H1 (cell line): ENCODE measurements at regions not wholly inside any gene's neighbourhood (a gene's known extent, or its start where the extent isn't known, plus 50 kb on each side); places are given as distances from the start of the nearest gene placed in this dataset.

Source experiments
- CTCF ChIA-PET: fragments of 300-600 bp; sonication (Branson Sonifier 250); formaldehyde crosslinking; loops from one replicate; lab custom pipeline; 2021; ENCODE audit not compliant: partially characterized antibody; lab: Charles Lee
- POLR2A ChIA-PET: fragments of 300-600 bp; sonication (Branson Sonifier 250); formaldehyde crosslinking; loops from one replicate; lab custom pipeline; 2021; ENCODE audit warnings: inconsistent platforms; ENCODE audit not compliant: partially characterized antibody; lab: Charles Lee
- DNase-seq, 2 experiments: peaks; one replicate each; pipeline versions ENCODE4 v3.0.0 to v3.0.0-alpha.2; 2010 to 2022; ENCODE audit warnings: low spot score in 2 of 2, low read depth in 1 of 2, mixed read lengths in 1 of 2
- FAIRE-seq: peaks from 2 replicates; lab custom pipeline; 2011; peaks lifted over from hg19 to GRCh38; lab: Jason Lieb, UNC
- H2AFZ ChIP-seq: 2 replicates; pipeline ENCODE4 v1.8.1; 2012; ENCODE audit warnings: low read length, inconsistent platforms
- H2AK5ac ChIP-seq: 2 replicates; pipeline ENCODE4 v1.6.1; 2013; ENCODE audit warnings: low read depth, low read length
- H2BK120ac ChIP-seq: replicated peaks from 2 replicates; pipeline ENCODE3; 2013; ENCODE audit warnings: low read depth, low read length, inconsistent platforms
- H2BK12ac ChIP-seq: 2 replicates; pipeline ENCODE4 v1.6.1; 2013; ENCODE audit warnings: low read depth, low read length
- H2BK15ac ChIP-seq: 2 replicates; pipeline ENCODE4 v1.6.1; 2013; ENCODE audit warnings: low read length
- H2BK20ac ChIP-seq: 2 replicates; pipeline ENCODE4 v1.6.1; 2013; ENCODE audit warnings: low read length
- H2BK5ac ChIP-seq: 2 replicates; pipeline ENCODE4 v1.6.1; 2013; ENCODE audit warnings: low read depth, low read length
- H3K14ac ChIP-seq: 2 replicates; pipeline ENCODE4 v1.6.1; 2013; ENCODE audit warnings: inconsistent platforms; ENCODE audit not compliant: insufficient read length
- H3K18ac ChIP-seq: 2 replicates; pipeline ENCODE4 v1.6.1; 2013; ENCODE audit warnings: low read length; ENCODE audit errors: extremely low read depth
- H3K23ac ChIP-seq: 2 replicates; pipeline ENCODE4 v1.6.1; 2013; ENCODE audit warnings: inconsistent platforms; ENCODE audit not compliant: insufficient read length
- H3K23me2 ChIP-seq: 2 replicates; pipeline ENCODE4 v1.6.1; 2013; ENCODE audit warnings: low read depth, low read length
- H3K27ac ChIP-seq: 2 replicates; pipeline ENCODE4 v1.6.1; 2011; ENCODE audit warnings: low read depth, low read length, inconsistent platforms
- H3K27me3 ChIP-seq, 4 experiments: replicated peaks in 1 of 4; 1 replicate in 1 of 4; 2 replicates in 3 of 4; pipeline versions ENCODE4 v1.6.1 to v1.8.1; 2011 to 2013; ENCODE audit warnings: low read length in 3 of 4, mild to moderate bottlenecking in 3 of 4, inconsistent platforms in 2 of 4, mixed read lengths in 2 of 4, moderate library complexity in 1 of 4; ENCODE audit not compliant: control insufficient read depth in 3 of 4, insufficient read depth in 3 of 4; ENCODE audit errors: extremely low read depth in 1 of 4
- H3K36me3 ChIP-seq, 4 experiments: 2 replicates each; pipeline versions ENCODE4 v1.6.1 to v1.8.1; 2011 to 2013; ENCODE audit warnings: mild to moderate bottlenecking in 4 of 4, low read length in 3 of 4, moderate library complexity in 2 of 4, control low read depth in 1 of 4, inconsistent platforms in 1 of 4; ENCODE audit not compliant: insufficient read depth in 4 of 4, control insufficient read depth in 2 of 4
- H3K4ac ChIP-seq: replicated peaks from 2 replicates; pipeline ENCODE3; 2013; ENCODE audit warnings: low read length, low read depth, mixed read lengths, inconsistent platforms; ENCODE audit not compliant: insufficient read length
- H3K4me1 ChIP-seq, 4 experiments: replicated peaks in 1 of 4; 1 replicate in 1 of 4; 2 replicates in 3 of 4; pipeline versions ENCODE4 v1.6.1 to v1.8.1; 2011 to 2013; ENCODE audit warnings: low read length in 3 of 4, inconsistent platforms in 2 of 4, mixed read lengths in 1 of 4; ENCODE audit not compliant: insufficient read depth in 4 of 4, control insufficient read depth in 3 of 4
- H3K4me2 ChIP-seq, 2 experiments: 2 replicates each; pipeline versions ENCODE4 v1.6.1 to v1.8.1; 2011 to 2013; ENCODE audit warnings: low read depth in 2 of 2, low read length in 2 of 2, control low read depth in 1 of 2, inconsistent platforms in 1 of 2, mild to moderate bottlenecking in 1 of 2; ENCODE audit not compliant: insufficient read depth in 1 of 2
- H3K4me3 ChIP-seq, 4 experiments: fragments of 200-600, 300-600 bp in 1 of 4; sonication (generic), shearing (Covaris generic), sonication (Bioruptor Twin) in 1 of 4; 2 replicates each; pipeline versions ENCODE4 v1.5.1 to v1.8.1; 2011 to 2016; ENCODE audit warnings: low read length in 4 of 4, low read depth in 3 of 4, control low read depth in 2 of 4, inconsistent platforms in 2 of 4, mild to moderate bottlenecking in 2 of 4, mixed read lengths in 1 of 4, moderate library complexity in 1 of 4; ENCODE audit not compliant: insufficient read depth in 2 of 4; ENCODE audit errors: extremely low read depth in 1 of 4
- H3K56ac ChIP-seq: replicated peaks from 2 replicates; pipeline ENCODE3; 2013; ENCODE audit warnings: low read depth, mild to moderate bottlenecking, mixed read lengths, low read length, inconsistent platforms; ENCODE audit not compliant: insufficient read length
- H3K79me1 ChIP-seq: 2 replicates; pipeline ENCODE4 v1.6.1; 2013; ENCODE audit warnings: low read depth, low read length, control low read depth
- H3K79me2 ChIP-seq, 2 experiments: 2 replicates each; pipeline versions ENCODE4 v1.6.1 to v1.8.1; 2012 to 2013; ENCODE audit warnings: low read length in 2 of 2, mild to moderate bottlenecking in 2 of 2, inconsistent platforms in 1 of 2; ENCODE audit not compliant: insufficient read depth in 2 of 2, control insufficient read depth in 1 of 2
- H3K9ac ChIP-seq, 4 experiments: replicated peaks in 1 of 4; 1 replicate in 1 of 4; 2 replicates in 3 of 4; pipeline versions ENCODE4 v1.6.1 to v1.8.1; 2011 to 2013; ENCODE audit warnings: low read depth in 3 of 4, low read length in 3 of 4, control low read depth in 2 of 4, mild to moderate bottlenecking in 2 of 4, moderate library complexity in 2 of 4, inconsistent platforms in 1 of 4; ENCODE audit errors: extremely low read depth in 1 of 4
- H3K9me3 ChIP-seq, 2 experiments: 2 replicates each; pipeline versions ENCODE4 v1.6.1 to v1.8.1; 2012 to 2013; ENCODE audit warnings: mild to moderate bottlenecking in 2 of 2, moderate library complexity in 2 of 2, control low read depth in 1 of 2, inconsistent platforms in 1 of 2, low read depth in 1 of 2, low read length in 1 of 2, mixed read lengths in 1 of 2; ENCODE audit not compliant: insufficient read depth in 2 of 2
- H4K20me1 ChIP-seq, 2 experiments: replicated peaks in 1 of 2; 2 replicates each; pipeline versions ENCODE3 to v1.8.1; 2011 to 2013; ENCODE audit warnings: inconsistent platforms in 2 of 2, low read length in 2 of 2, mild to moderate bottlenecking in 1 of 2; ENCODE audit not compliant: insufficient read depth in 2 of 2, control insufficient read depth in 1 of 2
- H4K5ac ChIP-seq: 2 replicates; pipeline ENCODE4 v1.6.1; 2013; ENCODE audit warnings: low read length, low read depth, mixed read lengths, inconsistent platforms; ENCODE audit not compliant: insufficient read length
- H4K8ac ChIP-seq: 2 replicates; pipeline ENCODE4 v1.8.0; 2013; ENCODE audit warnings: mild to moderate bottlenecking, moderate library complexity, low read length, inconsistent platforms; ENCODE audit not compliant: insufficient read depth; ENCODE audit errors: extremely low read depth
- H4K91ac ChIP-seq: replicated peaks from 2 replicates; pipeline ENCODE3; 2013; ENCODE audit warnings: low read length, mixed read lengths, inconsistent platforms; ENCODE audit not compliant: insufficient read length
- KDM5A ChIP-seq: fragments of 200-600 bp; IDR thresholded peaks from 2 replicates; pipeline ENCODE4 v1.7.1; 2012; ENCODE audit warnings: mild to moderate bottlenecking, low read length, inconsistent platforms, mixed read lengths
- RAD21 ChIP-seq, 2 experiments: IDR thresholded peaks in 1 of 2; conservative IDR thresholded peaks in 1 of 2; 2 replicates each; pipeline ENCODE4 v1.6.1; 2011; ENCODE audit warnings: low read depth in 2 of 2, low read length in 2 of 2, improper control_type of control experiment in 1 of 2, inconsistent platforms in 1 of 2, mild to moderate bottlenecking in 1 of 2, moderate library complexity in 1 of 2
- RBBP5 ChIP-seq: IDR thresholded peaks from 2 replicates; pipeline ENCODE4 v1.7.1; 2012; ENCODE audit warnings: low read depth, mild to moderate bottlenecking, inconsistent platforms, low read length, moderate library complexity, borderline replicate concordance
- ZNF274 ChIP-seq: IDR thresholded peaks from 2 replicates; pipeline ENCODE4 v1.7.0; 2012; ENCODE audit warnings: low read length, borderline replicate concordance; ENCODE audit errors: extremely low read depth
- WGBS, 2 experiments: shearing (Covaris generic) in 1 of 2; methylation state at CpG; one replicate each; pipeline versions ENCODE4 v1.1.6 to v1.1.7; 2013 to 2015; ENCODE audit warnings: low lambda C conversion rate in 2 of 2, mixed read lengths in 2 of 2, inconsistent platforms in 1 of 2, low coverage in 1 of 2, missing lambda C conversion rate in 1 of 2; ENCODE audit not compliant: insufficient replicate concordance in 2 of 2, insufficient coverage in 1 of 2, insufficient read length in 1 of 2; ENCODE audit errors: extremely low coverage in 1 of 2, missing lambda C conversion rate in 1 of 2; 5-methylcytosine and 5-hydroxymethylcytosine counted together

DNA sequence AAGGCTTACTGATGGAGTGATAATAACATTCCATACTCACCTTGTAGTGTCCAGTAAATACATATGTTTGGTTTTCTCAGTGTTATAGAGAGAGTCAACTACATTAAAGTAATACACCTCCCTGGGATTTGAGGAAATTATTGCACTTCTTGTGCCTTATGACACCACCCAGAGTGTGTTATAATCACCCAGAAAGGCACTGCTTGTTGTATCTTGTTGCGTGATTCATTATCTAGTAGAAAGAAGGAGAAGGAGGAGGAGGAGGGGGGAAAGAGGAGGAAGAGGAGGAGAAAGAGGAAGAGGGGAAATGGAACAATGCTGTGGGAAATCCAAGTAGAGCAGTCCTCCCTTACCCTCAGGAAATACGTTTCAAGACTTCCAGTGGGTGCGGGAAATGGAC, 661.8 kb upstream of the WWC1 start:
- Histone ChIP-seq H3K27ac (no peak overlapping the region), H2BK15ac (no peak overlapping the region), H4K91ac (no peak overlapping the region), H3K9me3 (no peaks in the 10 kb centered on the region), H3K23ac (no peak overlapping the region), H4K20me1 (no peaks in the 10 kb centered on the region), H3K79me2 (no peaks in the 10 kb centered on the region), H4K8ac (no peak overlapping the region), H3K56ac (no peak overlapping the region), H2AK5ac (no peak overlapping the region), H3K4me3 (no peak overlapping the region), H4K5ac (no peak overlapping the region), H3K9ac (no peak overlapping the region), H3K27me3 (no peaks in the 10 kb centered on the region), H3K4me1 (peaks cover 0 to 6% (median 1%) of the 10 kb centered on the region in 4 experiments; a peak in 3 of 7 replicates), H3K36me3 (no peaks in the 10 kb centered on the region), H2BK120ac (no peak overlapping the region), H2BK12ac (no peak overlapping the region), H3K79me1 (no peaks in the 10 kb centered on the region), H3K4ac (no peak overlapping the region), H3K18ac (no peak overlapping the region), H2AFZ (no peak overlapping the region), H2BK20ac (no peak overlapping the region), H3K4me2 (no peak overlapping the region), H3K23me2 (no peaks in the 10 kb centered on the region), H2BK5ac (no peak overlapping the region), H3K14ac (no peak overlapping the region)
- 86% methylated on average over 3 of the region's 3 CpGs; no CpG with 5 or more reads in 1 of the 2 experiments for WGBS, 2 experiments
- FAIRE-seq (no peak), DNase-seq (no peak)
- TF ChIP-seq RAD21 (IDR thresholded peaks at IDR 0.05 in 1 of 2, conservative IDR thresholded peaks at IDR 0.05 in 1 of 2; ENCODE audit: low read depth in 2 of 2, low read length in 2 of 2), result no peak
- no peak for TF ChIP-seq RBBP5
- no peak for TF ChIP-seq KDM5A
- TF ChIP-seq ZNF274, result no peak
- ChIA-PET POLR2A (no interaction called here), CTCF (interaction anchor here (1.6 kb wide), 1 partner anchor 418 kb away, joined by 5 read pairs; no protein-coding TSS in a partner anchor)
